SK-N-SH (cell line): ENCODE measurements at regions not wholly inside any gene's neighbourhood (a gene's known extent, or its start where the extent isn't known, plus 50 kb on each side); places are given as distances from the start of the nearest gene placed in this dataset.
"Not testable (repeated sequence)": the region's sequence is repeated elsewhere in the genome, so short reads cannot be mapped to it uniquely, and the experiment has no call there.

Source experiments
- CTCF ChIA-PET: fragments of 300-600, 350-600 bp; formaldehyde crosslinking; extraction: SDS; loops from one replicate; lab custom pipeline; 2021; lab: Yijun Ruan, JAX
- POLR2A ChIA-PET: fragments of 350-600 bp; sonication (Branson Sonifier 250); formaldehyde crosslinking; extraction: SDS; loops from one replicate; lab custom pipeline; 2020; ENCODE audit warnings: antibody characterized with exemption, inconsistent platforms; lab: Yijun Ruan, JAX
- DNase-seq: peaks from one replicate; pipeline ENCODE4 v3.0.0; 2012
- H2AFZ ChIP-seq: fragments of 200-600 bp; sonication (generic); 2 replicates; pipeline ENCODE4 v1.8.1; 2016; ENCODE audit warnings: antibody characterized with exemption, mild to moderate bottlenecking, low read depth
- H3F3A ChIP-seq: fragments of 200-600 bp; sonication (generic); replicated peaks from 2 replicates; pipeline ENCODE3; 2016; ENCODE audit warnings: antibody characterized with exemption, mild to moderate bottlenecking; ENCODE audit not compliant: insufficient read depth
- H3K27ac ChIP-seq, 2 experiments: fragments of 200-500 bp in 1 of 2; fragments of 200-600 bp in 1 of 2; sonication (Bioruptor generic) in 1 of 2; sonication (generic), shearing (Covaris generic) in 1 of 2; 2 replicates each; pipeline versions ENCODE4 v1.5.1 to v1.6.1; 2014 to 2016; ENCODE audit warnings: low read depth in 2 of 2, inconsistent platforms in 1 of 2, low read length in 1 of 2, mild to moderate bottlenecking in 1 of 2, mixed read lengths in 1 of 2
- H3K27me3 ChIP-seq: fragments of 200-600 bp; sonication (generic), shearing (Covaris generic); 2 replicates; pipeline ENCODE4 v1.6.1; 2016; ENCODE audit warnings: mixed run types; ENCODE audit not compliant: insufficient read depth
- H3K36me3 ChIP-seq, 2 experiments: fragments of 200-500 bp in 1 of 2; fragments of 200-600 bp in 1 of 2; sonication (Bioruptor generic) in 1 of 2; sonication (generic) in 1 of 2; replicated peaks in 1 of 2; 2 replicates each; pipeline versions ENCODE3 to v1.5.1; 2014 to 2016; ENCODE audit warnings: low read length in 1 of 2, mild to moderate bottlenecking in 1 of 2; ENCODE audit not compliant: insufficient read depth in 2 of 2, control insufficient read depth in 1 of 2
- H3K4me1 ChIP-seq, 2 experiments: fragments of 200-500 bp in 1 of 2; fragments of 200-600 bp in 1 of 2; sonication (Bioruptor generic) in 1 of 2; sonication (generic), shearing (Covaris generic) in 1 of 2; 2 replicates each; pipeline versions ENCODE4 v1.5.1 to v1.6.1; 2014 to 2016; ENCODE audit warnings: low read depth in 1 of 2, low read length in 1 of 2, mixed run types in 1 of 2; ENCODE audit not compliant: insufficient read depth in 2 of 2, control insufficient read depth in 1 of 2
- H3K4me2 ChIP-seq: fragments of 200-600 bp; sonication (generic), shearing (Covaris generic); 2 replicates; pipeline ENCODE4 v1.6.1; 2017; ENCODE audit warnings: mixed run types
- H3K4me3 ChIP-seq, 2 experiments: fragments of 200-500 bp in 1 of 2; fragments of 200-600 bp in 1 of 2; sonication (Bioruptor generic) in 1 of 2; sonication (generic), shearing (Covaris generic) in 1 of 2; 2 replicates each; pipeline versions ENCODE4 v1.5.1 to v1.8.1; 2014 to 2016; ENCODE audit warnings: low read depth in 2 of 2, inconsistent platforms in 1 of 2, low read length in 1 of 2, mild to moderate bottlenecking in 1 of 2, mixed read lengths in 1 of 2, moderate library complexity in 1 of 2
- H3K79me2 ChIP-seq: fragments of 200-600 bp; sonication (generic); 2 replicates; pipeline ENCODE4 v1.8.1; 2017; ENCODE audit warnings: mild to moderate bottlenecking; ENCODE audit not compliant: insufficient read depth
- H3K9ac ChIP-seq: fragments of 200-600 bp; sonication (generic); 2 replicates; pipeline ENCODE4 v1.6.1; 2017; ENCODE audit warnings: mixed run types
- H3K9me2 ChIP-seq: fragments of 200-600 bp; sonication (generic); 2 replicates; pipeline ENCODE4 v1.6.1; 2017; ENCODE audit warnings: mixed run types
- H3K9me3 ChIP-seq: fragments of 200-600 bp; sonication (generic); 2 replicates; pipeline ENCODE4 v1.6.1; 2017; ENCODE audit warnings: mixed run types, mild to moderate bottlenecking, moderate library complexity
- H4K20me1 ChIP-seq: fragments of 200-600 bp; sonication (generic); 2 replicates; pipeline ENCODE4 v1.6.1; 2017; ENCODE audit warnings: mild to moderate bottlenecking, mixed run types; ENCODE audit not compliant: insufficient read depth
- CHD2 ChIP-seq: fragments of 150-350 bp; IDR thresholded peaks from 2 replicates; pipeline ENCODE4 v1.6.1; 2018; ENCODE audit warnings: low read length; ENCODE audit not compliant: partially characterized antibody
- ELF1 ChIP-seq: IDR thresholded peaks from 2 replicates; pipeline ENCODE4 v1.4.0; 2012
- EP300 ChIP-seq, 2 experiments: IDR thresholded peaks; 2 replicates each; pipeline versions ENCODE4 v1.4.0 to v1.6.1; 2012; ENCODE audit warnings: borderline replicate concordance in 1 of 2, low read depth in 1 of 2, low read length in 1 of 2
- EZH2phosphoT487 ChIP-seq: fragments of 200-600 bp; sonication (generic); IDR thresholded peaks from 2 replicates; pipeline ENCODE4 v1.6.1; 2017; ENCODE audit warnings: low read depth, mixed run types, mild to moderate bottlenecking, antibody characterized with exemption, moderate library complexity, borderline replicate concordance
- FOSL2 ChIP-seq: IDR thresholded peaks from 2 replicates; pipeline ENCODE4 v1.4.0; 2012; ENCODE audit warnings: low read depth, mild to moderate bottlenecking, moderate library complexity, borderline replicate concordance
- GATA2 ChIP-seq: sonication (generic); formaldehyde crosslinking; IDR thresholded peaks from 2 replicates; pipeline ENCODE4 v1.5.0; 2020; ENCODE audit warnings: mild to moderate bottlenecking, missing genetic modification reagents
- MXI1 ChIP-seq: IDR thresholded peaks from 2 replicates; pipeline ENCODE4 v1.6.1; 2012; ENCODE audit warnings: mild to moderate bottlenecking, low read depth, low read length, improper control_type of control experiment
- NFIC ChIP-seq: IDR thresholded peaks from 2 replicates; pipeline ENCODE4 v1.4.0; 2012; ENCODE audit warnings: borderline replicate concordance
- NRF1 ChIP-seq: IDR thresholded peaks from 2 replicates; pipeline ENCODE4 v1.6.1; 2012; ENCODE audit warnings: low read depth, mild to moderate bottlenecking, low read length
- RAD21 ChIP-seq: IDR thresholded peaks from 2 replicates; pipeline ENCODE4 v1.6.1; 2012; ENCODE audit warnings: mild to moderate bottlenecking, low read length
- REST ChIP-seq: IDR thresholded peaks from 2 replicates; pipeline ENCODE4 v1.6.1; 2012; ENCODE audit warnings: mild to moderate bottlenecking, low read depth, low read length, moderate library complexity
- RFX5 ChIP-seq: IDR thresholded peaks from 2 replicates; pipeline ENCODE4 v1.6.1; 2012; ENCODE audit warnings: mild to moderate bottlenecking, improper control_type of control experiment, low read length
- RXRA ChIP-seq: IDR thresholded peaks from 2 replicates; pipeline ENCODE4 v1.4.0; 2012; ENCODE audit warnings: low read depth, mild to moderate bottlenecking, borderline replicate concordance
- SMC3 ChIP-seq: IDR thresholded peaks from 2 replicates; pipeline ENCODE4 v1.6.1; 2012; ENCODE audit warnings: low read depth, low read length, improper control_type of control experiment
- TEAD4 ChIP-seq: IDR thresholded peaks from 2 replicates; pipeline ENCODE4 v1.4.0; 2012; ENCODE audit warnings: mild to moderate bottlenecking, borderline replicate concordance; ENCODE audit not compliant: insufficient read depth
- USF1 ChIP-seq: IDR thresholded peaks from 2 replicates; pipeline ENCODE4 v1.4.0; 2012; ENCODE audit warnings: low read depth, borderline replicate concordance
- YY1 ChIP-seq: IDR thresholded peaks from 2 replicates; pipeline ENCODE4 v1.4.0; 2012; ENCODE audit warnings: low read depth, mild to moderate bottlenecking
- WGBS: methylation state at CpG from one replicate; pipeline ENCODE4 v1.1.6; 2017; ENCODE audit warnings: low lambda C conversion rate; 5-methylcytosine and 5-hydroxymethylcytosine counted together
- TF ChIP-seq, protein P1 (sequence below): fragments of 150-350 bp; IDR thresholded peaks from 2 replicates; pipeline ENCODE4 v1.6.1; 2016; ENCODE audit warnings: mild to moderate bottlenecking, low read depth, low read length
- TF ChIP-seq, protein P2 (sequence below): fragments of 150-350 bp; IDR thresholded peaks from 2 replicates; pipeline ENCODE4 v1.6.1; 2017; ENCODE audit warnings: antibody characterized with exemption, low read length, low read depth, borderline replicate concordance
- TF ChIP-seq, protein P3 (sequence below): IDR thresholded peaks from 2 replicates; pipeline ENCODE4 v1.4.0; 2012; ENCODE audit warnings: low read depth, borderline replicate concordance

DNA sequence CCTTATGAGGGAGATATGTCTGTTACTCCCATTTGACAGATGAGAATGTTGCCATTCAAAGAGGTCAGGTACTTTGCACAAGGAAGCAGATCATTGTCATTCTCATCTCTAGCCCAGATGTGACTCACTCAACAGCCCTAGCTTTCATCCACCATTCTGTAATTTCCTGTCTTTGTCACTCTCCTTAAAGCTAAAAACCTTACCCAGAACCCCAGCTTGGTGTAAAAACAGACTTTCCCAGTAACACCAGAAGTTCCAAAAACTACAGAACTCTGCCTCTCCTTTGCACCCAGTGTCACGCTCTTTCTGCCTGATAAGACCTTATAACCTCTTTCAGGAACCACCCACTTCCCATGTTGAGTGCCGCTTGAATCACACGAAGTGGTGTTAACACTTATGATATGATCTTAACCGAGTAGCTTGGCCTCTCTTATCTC lies 89.1 kb upstream of the SP4 start:
- Histone ChIP-seq H3K4me2 (no peak overlapping the region), H3K27ac (no peak overlapping the region), H3F3A (no peaks in the 10 kb centered on the region), H3K4me1 (no peaks in the 10 kb centered on the region), H3K27me3 (peaks cover 10% of the 10 kb centered on the region; the same call in 1 of the 2 replicates), H3K9ac (no peak overlapping the region)
- CTCF ChIA-PET: interaction anchor here (0.6 kb wide), 1 partner anchor 44 kb away, joined by 4 read pairs; no protein-coding TSS in a partner anchor
- no peak for DNase-seq
- 6% methylated on average over 4 of the region's 4 CpGs for WGBS
- TF ChIP-seq ELF1 (no peak), EP300 (IDR thresholded peaks at IDR 0.05; ENCODE audit: borderline replicate concordance in 1 of 2, low read depth in 1 of 2, low read length in 1 of 2) (no peak), MXI1 (no peak), USF1 (no peak), SMC3 (no peak), RFX5 (no peak), EZH2phosphoT487 (no peak), NFIC (no peak), FOSL2 (no peak), RAD21 (no peak), REST (no peak), NRF1 (no peak), CHD2 (no peak), YY1 (no peak), RXRA (no peak), GATA2 (CRISPR knock-in tag) (no peak), TEAD4 (no peak)
- TF ChIP-seq, protein P1, sequence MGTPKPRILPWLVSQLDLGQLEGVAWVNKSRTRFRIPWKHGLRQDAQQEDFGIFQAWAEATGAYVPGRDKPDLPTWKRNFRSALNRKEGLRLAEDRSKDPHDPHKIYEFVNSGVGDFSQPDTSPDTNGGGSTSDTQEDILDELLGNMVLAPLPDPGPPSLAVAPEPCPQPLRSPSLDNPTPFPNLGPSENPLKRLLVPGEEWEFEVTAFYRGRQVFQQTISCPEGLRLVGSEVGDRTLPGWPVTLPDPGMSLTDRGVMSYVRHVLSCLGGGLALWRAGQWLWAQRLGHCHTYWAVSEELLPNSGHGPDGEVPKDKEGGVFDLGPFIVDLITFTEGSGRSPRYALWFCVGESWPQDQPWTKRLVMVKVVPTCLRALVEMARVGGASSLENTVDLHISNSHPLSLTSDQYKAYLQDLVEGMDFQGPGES: no peak
- TF ChIP-seq, protein P2, sequence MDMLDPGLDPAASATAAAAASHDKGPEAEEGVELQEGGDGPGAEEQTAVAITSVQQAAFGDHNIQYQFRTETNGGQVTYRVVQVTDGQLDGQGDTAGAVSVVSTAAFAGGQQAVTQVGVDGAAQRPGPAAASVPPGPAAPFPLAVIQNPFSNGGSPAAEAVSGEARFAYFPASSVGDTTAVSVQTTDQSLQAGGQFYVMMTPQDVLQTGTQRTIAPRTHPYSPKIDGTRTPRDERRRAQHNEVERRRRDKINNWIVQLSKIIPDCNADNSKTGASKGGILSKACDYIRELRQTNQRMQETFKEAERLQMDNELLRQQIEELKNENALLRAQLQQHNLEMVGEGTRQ: no peak
- TF ChIP-seq, protein P3, sequence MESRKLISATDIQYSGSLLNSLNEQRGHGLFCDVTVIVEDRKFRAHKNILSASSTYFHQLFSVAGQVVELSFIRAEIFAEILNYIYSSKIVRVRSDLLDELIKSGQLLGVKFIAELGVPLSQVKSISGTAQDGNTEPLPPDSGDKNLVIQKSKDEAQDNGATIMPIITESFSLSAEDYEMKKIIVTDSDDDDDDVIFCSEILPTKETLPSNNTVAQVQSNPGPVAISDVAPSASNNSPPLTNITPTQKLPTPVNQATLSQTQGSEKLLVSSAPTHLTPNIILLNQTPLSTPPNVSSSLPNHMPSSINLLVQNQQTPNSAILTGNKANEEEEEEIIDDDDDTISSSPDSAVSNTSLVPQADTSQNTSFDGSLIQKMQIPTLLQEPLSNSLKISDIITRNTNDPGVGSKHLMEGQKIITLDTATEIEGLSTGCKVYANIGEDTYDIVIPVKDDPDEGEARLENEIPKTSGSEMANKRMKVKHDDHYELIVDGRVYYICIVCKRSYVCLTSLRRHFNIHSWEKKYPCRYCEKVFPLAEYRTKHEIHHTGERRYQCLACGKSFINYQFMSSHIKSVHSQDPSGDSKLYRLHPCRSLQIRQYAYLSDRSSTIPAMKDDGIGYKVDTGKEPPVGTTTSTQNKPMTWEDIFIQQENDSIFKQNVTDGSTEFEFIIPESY: no peak
- TF ChIP-seq, all 33 proteins: peak for 0
- Histone ChIP-seq H3K36me3 (no peaks in the 10 kb centered on the region), H3K9me2 (no peaks in the 10 kb centered on the region), H4K20me1 (no peaks in the 10 kb centered on the region), H3K9me3 (no peaks in the 10 kb centered on the region), H2AFZ (no peak overlapping the region), H3K4me3 (no peak overlapping the region), H3K79me2 (no peaks in the 10 kb centered on the region)
- POLR2A ChIA-PET: no interaction called here

DNA sequence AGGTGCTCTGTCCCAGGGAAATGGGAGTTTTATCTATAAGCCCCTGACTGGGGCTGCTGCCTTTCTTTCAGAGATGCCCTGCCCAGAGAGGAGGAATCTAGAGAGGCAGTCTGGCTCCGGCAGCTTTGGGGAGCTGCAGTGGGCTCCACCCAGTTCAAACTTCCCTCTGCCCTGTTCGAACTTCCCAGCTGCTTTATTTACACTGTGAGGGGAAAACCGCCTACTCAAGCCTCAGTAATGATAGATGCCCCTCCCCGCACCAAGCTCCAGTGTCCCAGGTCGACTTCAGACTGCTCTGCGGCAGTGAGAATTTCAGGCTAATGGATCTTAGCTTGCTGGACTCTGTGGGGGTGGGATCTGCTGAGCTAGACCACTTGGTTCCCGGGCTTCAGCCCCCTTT lies 83.0 kb upstream of the SP4 start:
- H3K4me3 ChIP-seq, H3K9me3 ChIP-seq, H3K4me1 ChIP-seq, H3K9ac ChIP-seq, DNase-seq, H3K9me2 ChIP-seq, H3K36me3 ChIP-seq, H3K79me2 ChIP-seq, POLR2A ChIA-PET, H3K4me2 ChIP-seq, H4K20me1 ChIP-seq, H3F3A ChIP-seq, H2AFZ ChIP-seq, H3K27ac ChIP-seq: not testable (repeated sequence)
- CTCF ChIA-PET: interaction anchor here (2.4 kb wide), 1 partner anchor 10 kb away, joined by 8 read pairs; no protein-coding TSS in a partner anchor
- peaks cover 15% of the 10 kb centered on the region; the same call in 1 of the 2 replicates for H3K27me3 ChIP-seq
- WGBS: 6% methylated on average over 5 of the region's 7 CpGs
